NCI-H2107 treated with DMSO at 0.1 percent for 48 hours (cell line): ENCODE measurements at regions not wholly inside any gene's neighbourhood (a gene's known extent, or its start where the extent isn't known, plus 50 kb on each side); places are given as distances from the start of the nearest gene placed in this dataset.
A peak's percentile ranks its signal among the peaks of the same experiment; 100 is the strongest.
"Not testable (repeated sequence)": the region's sequence is repeated elsewhere in the genome, so short reads cannot be mapped to it uniquely, and the experiment has no call there.

ENCODE experiments used
- DNase-seq: peaks from one replicate; lab custom pipeline; 2025; ENCODE audit not compliant: unreplicated experiment; lab: John Stamatoyannopoulos, UW

- peak; percentile 14 for DNase-seq
These were observed 132.6 kb upstream of the PODXL start for GRCh38 chr7:131688738-131689661.

- no peak for DNase-seq
These were observed 130.9 kb upstream of the PODXL start for GRCh38 chr7:131687296-131687695.

- DNase-seq, result no peak
These were observed 130.4 kb upstream of the PODXL start for GRCh38 chr7:131686833-131687232.

GRCh38 chr7:131683536-131684125, 127.2 kb upstream of the PODXL start:
- DNase-seq, result no peak

DNA sequence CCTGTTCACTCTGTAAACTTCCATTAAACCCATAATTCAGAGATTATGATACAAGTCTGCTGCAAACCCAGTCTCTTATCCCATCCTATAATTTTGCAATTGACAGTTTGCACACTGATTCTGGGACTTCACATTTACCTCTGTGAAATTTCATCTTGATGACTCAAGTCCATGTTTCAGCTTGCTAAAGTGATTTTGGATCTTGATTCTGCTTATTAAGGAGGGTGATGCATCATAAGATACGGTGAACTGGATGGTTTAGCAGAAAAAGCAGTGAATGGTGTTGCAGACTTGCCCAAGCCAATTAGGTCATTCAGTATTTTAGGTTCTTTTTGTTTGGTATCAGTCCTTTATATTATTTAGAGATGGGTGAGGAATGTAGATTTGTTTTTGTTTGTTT, 125.5 kb upstream of the PODXL start:
- DNase-seq, result no peak

- not testable (repeated sequence) for DNase-seq
These were observed 122.6 kb upstream of the PODXL start for GRCh38 chr7:131679071-131679470.

DNA sequence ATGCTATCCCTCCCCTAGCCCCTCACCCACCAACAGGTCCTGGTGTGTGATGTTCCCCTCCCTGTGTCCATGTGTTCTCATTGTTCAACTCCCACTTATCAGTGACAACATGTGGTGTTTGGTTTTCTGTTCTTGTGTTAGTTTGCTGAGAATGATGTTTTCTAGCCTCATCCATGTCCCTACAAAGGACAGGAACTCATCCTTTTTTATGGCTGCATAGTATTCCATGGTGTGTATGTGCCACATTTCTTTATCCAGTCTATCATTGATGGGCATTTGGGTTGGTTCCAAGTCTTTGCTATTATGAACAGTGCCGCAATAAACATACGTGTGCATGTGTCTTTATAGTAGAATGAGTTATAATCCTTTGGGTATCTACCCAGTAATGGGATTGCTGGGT, 120.4 kb upstream of the PODXL start:
- DNase-seq, result not testable (repeated sequence)

DNA sequence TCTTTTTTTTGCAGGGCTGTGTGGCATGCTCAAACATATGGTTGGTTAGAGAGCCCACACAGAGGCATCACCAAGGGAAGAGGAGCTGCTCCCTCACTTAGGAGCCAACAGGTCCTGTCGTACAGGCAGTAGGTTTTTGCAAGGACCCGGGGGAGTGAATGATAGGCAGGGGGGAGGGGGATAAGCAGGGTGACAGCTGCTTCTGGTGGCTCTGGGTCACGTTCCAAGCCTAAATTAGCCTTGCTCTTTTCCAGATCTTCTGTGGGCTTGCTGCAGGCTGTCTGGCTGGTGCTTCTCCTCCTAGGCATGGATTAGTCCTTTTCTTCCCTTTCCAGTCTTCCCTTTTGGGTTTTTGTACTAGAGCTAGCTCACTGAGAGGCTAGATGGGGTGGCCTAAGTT, 117.7 kb upstream of the PODXL start:
- DNase-seq, result no peak

DNA sequence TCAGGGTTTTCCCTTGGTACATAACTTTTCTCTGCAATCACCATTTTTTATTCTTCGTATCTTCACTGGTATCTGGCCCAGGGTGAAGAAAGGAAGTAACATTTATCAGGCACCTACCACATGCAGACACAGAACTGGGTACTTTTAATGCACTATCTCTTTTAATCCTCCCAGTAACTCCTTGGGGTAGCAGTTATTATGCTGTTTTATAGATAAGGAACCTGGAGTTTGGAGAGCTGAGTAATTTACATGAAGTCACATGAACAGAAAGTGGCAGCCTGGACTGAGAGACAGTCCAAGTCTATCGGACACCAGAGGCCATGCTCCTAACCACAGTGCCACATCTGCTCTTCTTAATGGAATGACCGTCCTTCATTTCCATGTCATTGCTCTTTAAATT, 117.1 kb upstream of the PODXL start:
- DNase-seq, result no peak

DNA sequence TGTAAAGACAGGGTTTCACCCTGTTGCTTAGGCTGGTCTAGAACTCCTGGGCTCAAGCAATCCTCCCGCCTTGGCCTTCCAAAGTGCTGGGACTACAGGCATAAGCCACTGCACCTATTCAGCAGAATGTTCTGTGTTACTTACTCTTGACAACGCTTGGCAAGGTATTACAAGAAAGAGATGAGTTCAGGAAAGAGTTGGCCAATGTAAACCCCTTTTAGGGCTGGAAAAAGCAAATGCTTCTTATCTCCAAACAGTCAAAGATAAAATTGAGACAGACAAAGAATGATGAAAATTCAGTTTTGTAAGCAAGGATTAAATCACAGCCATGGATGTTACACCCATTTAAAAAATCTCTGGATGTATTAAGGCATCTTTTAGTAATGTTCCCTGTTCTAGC, 114.0 kb upstream of the PODXL start:
- DNase-seq, result no peak

DNA sequence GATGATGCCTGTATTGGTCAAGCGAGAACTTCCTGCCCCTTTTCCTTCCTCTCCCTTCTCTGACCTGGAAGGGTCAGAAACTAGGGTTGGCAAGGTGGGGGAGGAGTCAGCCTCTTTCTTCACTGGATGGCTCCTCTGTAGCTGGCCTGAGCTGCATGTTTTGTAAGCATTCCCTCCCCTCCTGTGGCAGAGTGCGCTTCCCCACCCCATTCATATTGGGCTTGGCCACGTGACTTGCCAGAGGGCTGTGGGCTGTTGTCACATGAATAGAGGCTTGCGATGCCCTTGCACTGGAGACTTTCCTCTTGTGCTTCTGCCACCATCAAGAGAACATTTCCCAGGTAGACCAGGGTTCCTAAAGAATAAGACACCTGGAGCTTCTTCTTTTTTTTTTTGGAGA, 111.3 kb upstream of the PODXL start:
- DNase-seq, result no peak

- DNase-seq, result no peak
These were observed 108.6 kb upstream of the PODXL start for GRCh38 chr7:131665021-131665420.

- no peak for DNase-seq
These were observed 108.1 kb upstream of the PODXL start for GRCh38 chr7:131664570-131664969.

GRCh38 chr7:131662301-131662873, 106.0 kb upstream of the PODXL start:
- not testable (repeated sequence) for DNase-seq

DNA sequence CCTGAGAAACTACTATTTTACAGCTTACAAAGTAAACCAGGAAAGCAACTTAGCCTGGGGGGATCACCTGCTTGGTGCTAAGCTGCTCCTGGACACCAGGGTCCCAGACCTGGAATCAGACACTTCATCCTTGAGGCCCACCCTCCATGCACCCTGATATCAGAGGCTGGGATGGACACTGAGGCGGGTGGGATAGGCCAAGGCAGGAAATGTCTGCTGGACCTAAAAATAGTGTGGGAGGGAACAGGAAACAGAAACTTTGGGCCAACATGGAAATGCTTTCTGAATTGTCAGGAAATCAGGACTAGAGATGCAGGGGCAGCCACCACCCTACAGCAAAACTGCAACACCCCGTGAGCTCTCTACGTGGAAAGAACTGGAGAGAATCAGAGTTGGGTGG, 101.5 kb upstream of the PODXL start:
- DNase-seq, result no peak

DNA sequence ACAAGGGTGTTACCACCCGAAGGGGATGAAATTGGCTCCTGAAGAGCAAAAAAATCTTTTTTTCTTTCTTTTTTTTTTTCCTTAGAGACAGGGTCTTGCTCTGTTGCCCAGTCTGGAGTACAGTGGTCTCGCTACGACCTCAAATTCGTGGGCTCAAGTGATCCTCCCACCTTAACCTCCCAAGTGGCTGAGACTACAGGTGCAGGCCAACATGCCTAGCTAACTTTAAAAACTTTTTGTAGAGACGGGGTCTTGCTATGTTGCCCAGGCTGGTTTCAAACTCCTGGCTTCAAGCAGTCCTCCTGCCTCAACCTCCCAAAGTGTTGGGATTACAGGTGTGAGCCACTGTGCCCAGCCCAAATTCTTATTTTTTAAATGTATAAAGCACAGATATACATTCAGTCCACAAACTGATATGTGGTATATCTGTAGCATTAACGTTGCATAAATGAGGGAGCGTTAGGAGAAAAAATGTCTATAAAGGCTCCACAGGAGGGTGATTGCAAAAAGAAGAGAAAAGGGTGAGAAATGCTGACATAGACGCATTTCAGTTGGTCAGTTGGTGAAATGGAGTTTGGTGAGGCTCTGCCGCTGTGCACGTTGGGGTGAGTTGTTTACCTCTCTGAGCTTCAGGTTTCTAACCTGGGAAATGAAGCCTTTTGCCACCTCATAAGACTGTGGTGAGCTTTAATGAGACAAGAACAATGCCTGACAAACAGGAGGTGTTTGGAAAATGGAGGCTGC, 100.7 kb upstream of the PODXL start:
- no peak for DNase-seq

GRCh38 chr7:131655866-131656265, 99.4 kb upstream of the PODXL start:
- no peak for DNase-seq

DNA sequence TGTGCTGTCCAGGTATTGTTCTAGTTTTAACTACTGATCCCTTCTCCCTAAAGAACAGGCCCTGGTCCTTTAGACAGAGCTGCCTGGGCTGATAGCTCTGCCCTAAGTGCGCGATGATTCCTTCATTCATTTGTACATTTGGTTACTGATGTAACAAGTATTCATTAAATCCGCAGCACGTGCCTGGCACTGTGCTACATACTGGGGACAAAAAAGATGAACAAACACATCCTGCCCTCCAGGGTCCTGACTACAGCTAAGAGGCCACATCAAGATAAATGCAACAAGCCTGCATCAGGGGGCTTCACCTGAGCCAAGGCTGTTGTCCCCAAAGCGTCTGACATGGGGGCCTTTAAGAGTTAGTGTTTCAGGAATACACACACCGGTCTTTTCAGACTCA, 99.0 kb upstream of the PODXL start:
- no peak for DNase-seq

GRCh38 chr7:131654668-131655326, 98.4 kb upstream of the PODXL start:
- peak; percentile 52 for DNase-seq

GRCh38 chr7:131654249-131654558, 97.8 kb upstream of the PODXL start:
- no peak for DNase-seq
